ENCODE measurements at regions not wholly inside any gene's neighbourhood (a gene's known extent, or its start where the extent isn't known, plus 50 kb on each side); places are given as distances from the start of the nearest gene placed in this dataset.

DNA sequence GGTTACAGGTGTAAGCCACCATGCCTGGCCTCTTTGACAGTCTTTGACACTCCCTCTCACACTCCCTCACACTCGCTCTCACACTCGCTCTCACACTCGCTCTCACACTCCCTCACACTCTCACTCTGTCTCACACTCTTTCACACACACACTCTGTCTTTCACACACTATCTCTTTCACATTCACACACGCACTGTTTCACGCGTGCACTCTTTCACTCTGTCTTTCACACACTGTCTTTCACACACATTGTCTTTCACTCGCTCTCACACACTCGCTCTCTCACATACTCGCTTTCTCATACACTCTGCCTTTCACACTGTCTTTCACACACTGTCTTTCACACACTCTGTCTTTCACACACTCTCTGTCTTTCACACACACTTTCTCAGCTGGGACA, 167.1 kb upstream of the CXCL13 start:
- Histone ChIP-seq H3K9me3 (ENCODE audit: low read length) (no peaks in the 10 kb centered on the region), H4K20me1 (ENCODE audit: insufficient read depth, low read length) (no peaks in the 10 kb centered on the region), H3K4me2 (ENCODE audit: low read length) (no peak overlapping the region), H3K27ac (ENCODE audit: low read depth, low read length, poor library complexity, severe bottlenecking) (no peak overlapping the region), H3K4me3 (ENCODE audit: low read depth, low read length, poor library complexity, severe bottlenecking) (no peak overlapping the region), H3K79me2 (ENCODE audit: insufficient read depth, low read depth, low read length) (no peaks in the 10 kb centered on the region), H2AFZ (ENCODE audit: low read length) (no peak overlapping the region), H3K9me2 (ENCODE audit: insufficient read depth, low read length) (no peaks in the 10 kb centered on the region), H3K4me1 (ENCODE audit: insufficient read depth, low read length, poor library complexity, severe bottlenecking) (no peaks in the 10 kb centered on the region), H3K36me3 (ENCODE audit: insufficient read depth, low read length) (no peaks in the 10 kb centered on the region)
- POLR2A ChIA-PET = no interaction called here
- CTCF ChIA-PET (ENCODE audit: unreplicated experiment) = no interaction called here
- intact Hi-C loops (cut with micrococcal nuclease; ENCODE audit: unreplicated experiment) = no loop called here
- TF ChIP-seq, protein P1, sequence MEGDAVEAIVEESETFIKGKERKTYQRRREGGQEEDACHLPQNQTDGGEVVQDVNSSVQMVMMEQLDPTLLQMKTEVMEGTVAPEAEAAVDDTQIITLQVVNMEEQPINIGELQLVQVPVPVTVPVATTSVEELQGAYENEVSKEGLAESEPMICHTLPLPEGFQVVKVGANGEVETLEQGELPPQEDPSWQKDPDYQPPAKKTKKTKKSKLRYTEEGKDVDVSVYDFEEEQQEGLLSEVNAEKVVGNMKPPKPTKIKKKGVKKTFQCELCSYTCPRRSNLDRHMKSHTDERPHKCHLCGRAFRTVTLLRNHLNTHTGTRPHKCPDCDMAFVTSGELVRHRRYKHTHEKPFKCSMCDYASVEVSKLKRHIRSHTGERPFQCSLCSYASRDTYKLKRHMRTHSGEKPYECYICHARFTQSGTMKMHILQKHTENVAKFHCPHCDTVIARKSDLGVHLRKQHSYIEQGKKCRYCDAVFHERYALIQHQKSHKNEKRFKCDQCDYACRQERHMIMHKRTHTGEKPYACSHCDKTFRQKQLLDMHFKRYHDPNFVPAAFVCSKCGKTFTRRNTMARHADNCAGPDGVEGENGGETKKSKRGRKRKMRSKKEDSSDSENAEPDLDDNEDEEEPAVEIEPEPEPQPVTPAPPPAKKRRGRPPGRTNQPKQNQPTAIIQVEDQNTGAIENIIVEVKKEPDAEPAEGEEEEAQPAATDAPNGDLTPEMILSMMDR (conservative IDR thresholded peaks at IDR 0.05; ENCODE audit: low read length) = no peak
- no peak for TF ChIP-seq EZH2phosphoT487 (IDR thresholded peaks at IDR 0.05; ENCODE audit: borderline replicate concordance, low read depth, low read length)
- no peak for DNase-seq (ENCODE audit: low spot score)
- no TSS peak for BruUV-seq (replicated peaks)

DNA sequence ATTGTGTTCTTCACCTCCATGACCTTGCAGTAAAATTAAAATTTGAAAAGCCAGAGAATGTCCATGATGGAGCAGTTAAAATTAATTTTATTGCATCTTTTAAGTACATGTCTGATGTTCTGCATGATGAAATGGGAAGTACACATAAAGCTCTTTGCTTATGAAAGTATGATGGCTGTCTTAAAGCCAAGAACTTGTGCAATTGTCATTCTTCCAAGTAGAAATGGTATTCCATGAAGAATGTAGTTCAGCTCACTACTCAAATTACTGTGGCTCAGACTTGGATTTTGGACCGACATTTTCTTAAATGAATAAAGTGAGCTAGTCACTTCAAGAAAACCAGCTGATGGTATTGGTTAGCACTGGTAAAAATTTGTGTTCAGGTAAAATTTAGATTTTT, 161.7 kb upstream of the CXCL13 start:
- no peak overlapping the region for H3K27ac ChIP-seq (ENCODE audit: low read depth, low read length, poor library complexity, severe bottlenecking)
- H3K9me3 ChIP-seq (ENCODE audit: low read length) = no peaks in the 10 kb centered on the region
- DNase-seq (ENCODE audit: low spot score) = no peak
- intact Hi-C loops (cut with micrococcal nuclease; ENCODE audit: unreplicated experiment) = no loop called here
- no peaks in the 10 kb centered on the region for H3K36me3 ChIP-seq (ENCODE audit: insufficient read depth, low read length)
- TF ChIP-seq, protein P1 (conservative IDR thresholded peaks at IDR 0.05; ENCODE audit: low read length) = no peak
- TF ChIP-seq EZH2phosphoT487 (IDR thresholded peaks at IDR 0.05; ENCODE audit: borderline replicate concordance, low read depth, low read length) = no peak
- H3K4me1 ChIP-seq (ENCODE audit: insufficient read depth, low read length, poor library complexity, severe bottlenecking) = no peaks in the 10 kb centered on the region
- no peak overlapping the region for H3K4me2 ChIP-seq (ENCODE audit: low read length)
- H3K9me2 ChIP-seq (ENCODE audit: insufficient read depth, low read length) = no peaks in the 10 kb centered on the region
- BruUV-seq (replicated peaks) = no TSS peak
- H3K4me3 ChIP-seq (ENCODE audit: low read depth, low read length, poor library complexity, severe bottlenecking) = no peak overlapping the region
- ChIA-PET POLR2A (interaction anchor here (0.6 kb wide), 1 partner anchor 702 kb away, joined by 3 read pairs; no protein-coding TSS in a partner anchor), CTCF (ENCODE audit: unreplicated experiment) (no interaction called here)
- H2AFZ ChIP-seq (ENCODE audit: low read length) = no peak overlapping the region
- H4K20me1 ChIP-seq (ENCODE audit: insufficient read depth, low read length) = no peaks in the 10 kb centered on the region
- no peaks in the 10 kb centered on the region for H3K79me2 ChIP-seq (ENCODE audit: insufficient read depth, low read depth, low read length)

DNA sequence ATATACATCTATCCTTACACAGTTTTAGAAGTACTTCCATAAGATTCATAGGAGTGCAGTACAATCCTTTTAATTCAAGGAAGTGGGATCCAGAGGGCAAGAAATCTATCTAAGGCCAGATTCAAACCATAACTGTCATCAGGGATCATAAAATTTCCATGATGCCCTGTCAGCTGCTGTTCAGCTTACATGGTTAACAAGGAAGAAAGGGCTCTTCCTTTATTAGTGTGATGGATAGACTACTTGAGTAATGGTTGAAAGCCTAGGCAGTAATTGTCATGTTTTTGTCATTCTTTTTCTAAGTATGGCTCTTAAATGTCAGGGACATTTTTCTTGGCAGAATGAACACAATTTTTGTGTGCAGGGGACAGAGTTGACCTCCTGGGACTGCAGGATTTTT, 159.8 kb upstream of the CXCL13 start:
- Histone ChIP-seq H3K79me2 (ENCODE audit: insufficient read depth, low read depth, low read length) (no peaks in the 10 kb centered on the region), H3K9me3 (ENCODE audit: low read length) (no peaks in the 10 kb centered on the region), H3K4me1 (ENCODE audit: insufficient read depth, low read length, poor library complexity, severe bottlenecking) (no peaks in the 10 kb centered on the region), H3K4me3 (ENCODE audit: low read depth, low read length, poor library complexity, severe bottlenecking) (no peak overlapping the region), H2AFZ (ENCODE audit: low read length) (no peak overlapping the region), H4K20me1 (ENCODE audit: insufficient read depth, low read length) (no peaks in the 10 kb centered on the region), H3K4me2 (ENCODE audit: low read length) (no peak overlapping the region), H3K9me2 (ENCODE audit: insufficient read depth, low read length) (no peaks in the 10 kb centered on the region), H3K36me3 (ENCODE audit: insufficient read depth, low read length) (no peaks in the 10 kb centered on the region), H3K27ac (ENCODE audit: low read depth, low read length, poor library complexity, severe bottlenecking) (no peak overlapping the region)
- CTCF ChIA-PET (ENCODE audit: unreplicated experiment) = no interaction called here
- no TSS peak for BruUV-seq (replicated peaks)
- intact Hi-C loops (cut with micrococcal nuclease; ENCODE audit: unreplicated experiment) = no loop called here
- POLR2A ChIA-PET = no interaction called here
- no peak for DNase-seq (ENCODE audit: low spot score)
- TF ChIP-seq EZH2phosphoT487 (IDR thresholded peaks at IDR 0.05; ENCODE audit: borderline replicate concordance, low read depth, low read length) = no peak
- TF ChIP-seq, protein P1 (conservative IDR thresholded peaks at IDR 0.05; ENCODE audit: low read length) = no peak

Data from OCI-LY7 (cell line).